ENCODE measurements at regions not wholly inside any gene's neighbourhood (a gene's known extent, or its start where the extent isn't known, plus 50 kb on each side); places are given as distances from the start of the nearest gene placed in this dataset.

DNA sequence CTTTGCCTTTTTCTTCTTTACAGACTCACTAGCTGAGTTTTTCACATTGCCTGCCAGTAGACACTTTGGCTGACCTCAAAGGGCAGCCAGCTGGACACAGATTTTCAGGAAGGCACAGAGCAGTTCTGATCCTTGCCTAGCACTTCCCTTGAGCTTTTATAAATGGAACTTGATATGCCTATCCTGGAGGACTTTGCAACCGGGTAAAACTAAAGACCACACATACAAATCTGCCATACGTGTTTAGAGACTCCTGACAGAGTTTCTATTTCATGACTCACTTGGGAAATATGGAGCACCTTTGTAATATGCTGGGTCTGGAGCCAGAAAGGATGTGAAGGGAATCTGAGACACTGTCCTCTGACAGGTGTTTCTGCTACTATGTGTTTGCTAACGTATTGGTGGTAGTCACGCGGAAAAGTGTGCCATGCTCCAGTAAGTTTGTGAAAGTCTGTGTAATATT lies 56.7 kb upstream of the RASSF6 start:
- no peak overlapping the region for H3K27ac ChIP-seq (replicated peaks in 1 of 4)
- no peak for DNase-seq (ENCODE audit: extremely low spot score)
- H3K36me3 ChIP-seq, result no peaks in the 10 kb centered on the region
- intact Hi-C loops (cut with DNase I), result no loop called here
- no peaks in the 10 kb centered on the region for H3K9me3 ChIP-seq
- TF ChIP-seq EP300 (IDR thresholded peaks at IDR 0.05), result no peak
- TF ChIP-seq, protein P1, sequence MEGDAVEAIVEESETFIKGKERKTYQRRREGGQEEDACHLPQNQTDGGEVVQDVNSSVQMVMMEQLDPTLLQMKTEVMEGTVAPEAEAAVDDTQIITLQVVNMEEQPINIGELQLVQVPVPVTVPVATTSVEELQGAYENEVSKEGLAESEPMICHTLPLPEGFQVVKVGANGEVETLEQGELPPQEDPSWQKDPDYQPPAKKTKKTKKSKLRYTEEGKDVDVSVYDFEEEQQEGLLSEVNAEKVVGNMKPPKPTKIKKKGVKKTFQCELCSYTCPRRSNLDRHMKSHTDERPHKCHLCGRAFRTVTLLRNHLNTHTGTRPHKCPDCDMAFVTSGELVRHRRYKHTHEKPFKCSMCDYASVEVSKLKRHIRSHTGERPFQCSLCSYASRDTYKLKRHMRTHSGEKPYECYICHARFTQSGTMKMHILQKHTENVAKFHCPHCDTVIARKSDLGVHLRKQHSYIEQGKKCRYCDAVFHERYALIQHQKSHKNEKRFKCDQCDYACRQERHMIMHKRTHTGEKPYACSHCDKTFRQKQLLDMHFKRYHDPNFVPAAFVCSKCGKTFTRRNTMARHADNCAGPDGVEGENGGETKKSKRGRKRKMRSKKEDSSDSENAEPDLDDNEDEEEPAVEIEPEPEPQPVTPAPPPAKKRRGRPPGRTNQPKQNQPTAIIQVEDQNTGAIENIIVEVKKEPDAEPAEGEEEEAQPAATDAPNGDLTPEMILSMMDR (IDR thresholded peaks at IDR 0.05), result no peak
- TF ChIP-seq POLR2AphosphoS5 (IDR thresholded peaks at IDR 0.05), result no peak
- TF ChIP-seq POLR2A (IDR thresholded peaks at IDR 0.05; ENCODE audit: low read depth), result no peak
- peaks cover 0 to 10% (median 3%) of the 10 kb centered on the region in 4 donors for H3K4me1 ChIP-seq
- 43% methylated on average over 5 of the region's 5 CpGs for WGBS
- H3K4me3 ChIP-seq, result no peak overlapping the region
- no peaks in the 10 kb centered on the region for H3K27me3 ChIP-seq

DNA sequence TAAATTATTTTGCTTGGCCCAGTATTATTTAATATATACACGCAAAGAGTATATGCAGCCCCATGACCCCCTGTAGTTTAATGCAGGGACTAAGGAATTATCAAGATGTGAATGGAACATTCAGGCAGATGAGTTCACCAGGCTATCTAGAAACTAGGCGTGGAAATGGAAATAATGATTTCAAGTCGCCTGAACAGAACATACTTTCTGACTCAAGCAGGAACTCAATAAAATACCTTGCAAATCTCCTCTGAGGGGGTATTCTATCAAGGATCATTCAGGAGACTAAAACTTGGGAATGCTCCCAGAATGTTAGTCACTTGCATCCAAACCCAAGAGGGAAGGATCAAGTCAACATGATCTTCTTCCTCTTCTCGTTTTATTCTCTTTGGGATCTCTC lies 59.6 kb upstream of the RASSF6 start:
- no peak for DNase-seq (ENCODE audit: extremely low spot score)
- no peak overlapping the region for H3K4me3 ChIP-seq
- WGBS, result 56% methylated on average over 4 of the region's 4 CpGs
- no peak overlapping the region for H3K27ac ChIP-seq (replicated peaks in 1 of 4)
- intact Hi-C loops (cut with DNase I), result no loop called here
- no peak for TF ChIP-seq EP300 (IDR thresholded peaks at IDR 0.05)
- no peak for TF ChIP-seq POLR2A (IDR thresholded peaks at IDR 0.05; ENCODE audit: low read depth)
- no peak for TF ChIP-seq POLR2AphosphoS5 (IDR thresholded peaks at IDR 0.05)
- TF ChIP-seq, protein P1 (IDR thresholded peaks at IDR 0.05), result no peak
- H3K36me3 ChIP-seq, result no peaks in the 10 kb centered on the region
- no peaks in the 10 kb centered on the region for H3K9me3 ChIP-seq
- H3K4me1 ChIP-seq, result peaks cover 0 to 10% (median 3%) of the 10 kb centered on the region in 4 donors
- no peaks in the 10 kb centered on the region for H3K27me3 ChIP-seq

DNA sequence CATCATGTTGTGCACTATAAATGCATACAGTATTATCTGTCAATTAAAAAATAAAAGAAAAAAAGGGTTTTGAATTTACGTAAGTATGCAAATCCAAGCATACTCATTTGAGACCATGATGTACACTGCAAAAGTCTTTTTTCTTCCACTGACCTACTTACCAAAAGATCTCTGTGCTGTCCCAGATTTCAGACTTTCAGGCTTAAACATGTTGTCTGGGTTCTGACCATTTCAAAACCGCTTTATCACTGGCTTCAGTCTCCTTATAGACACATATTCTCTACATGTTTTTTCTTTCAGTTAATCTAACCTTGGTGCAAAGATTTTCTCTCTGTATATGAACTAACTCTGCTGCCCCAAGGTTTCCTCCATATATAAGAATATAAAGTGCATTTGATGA lies 58.6 kb upstream of the CXCL8 start:
- intact Hi-C loops (cut with DNase I), result no loop called here
- no peaks in the 10 kb centered on the region for H3K9me3 ChIP-seq
- H3K4me3 ChIP-seq, result no peak overlapping the region
- TF ChIP-seq EP300 (IDR thresholded peaks at IDR 0.05) (no peak), POLR2AphosphoS5 (IDR thresholded peaks at IDR 0.05) (no peak), POLR2A (IDR thresholded peaks at IDR 0.05; ENCODE audit: low read depth) (no peak)
- TF ChIP-seq, protein P1 (IDR thresholded peaks at IDR 0.05), result no peak
- DNase-seq (ENCODE audit: extremely low spot score), result no peak
- H3K4me1 ChIP-seq, result peaks cover 0 to 4% (median 2%) of the 10 kb centered on the region in 4 donors
- WGBS, result 48% methylated on average over 2 of the region's 2 CpGs
- H3K27me3 ChIP-seq, result no peaks in the 10 kb centered on the region
- no peak overlapping the region for H3K27ac ChIP-seq (replicated peaks in 1 of 4)
- no peaks in the 10 kb centered on the region for H3K36me3 ChIP-seq

DNA sequence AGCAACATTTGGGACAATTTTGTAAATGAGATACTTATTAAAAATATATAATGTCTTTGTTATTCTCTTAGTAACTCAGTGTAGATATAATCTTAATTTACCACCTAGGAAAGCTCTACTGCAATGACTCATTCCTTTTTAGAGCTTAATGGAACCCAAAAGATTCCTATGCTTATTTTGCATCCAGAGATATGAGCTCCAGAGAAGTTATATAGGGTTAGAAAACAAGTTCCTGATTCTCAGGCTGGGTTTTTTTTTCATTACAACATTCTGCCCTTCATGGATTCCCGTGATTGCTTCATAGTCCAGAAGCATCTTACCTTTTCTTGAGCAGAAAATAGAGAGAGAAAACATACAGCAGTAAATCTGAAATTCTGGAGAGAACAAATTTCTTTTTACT lies 57.9 kb upstream of the CXCL8 start:
- Histone ChIP-seq H3K27ac (replicated peaks in 1 of 4) (no peak overlapping the region), H3K9me3 (no peaks in the 10 kb centered on the region), H3K27me3 (no peaks in the 10 kb centered on the region), H3K36me3 (no peaks in the 10 kb centered on the region), H3K4me1 (no peaks in the 10 kb centered on the region), H3K4me3 (no peak overlapping the region)
- TF ChIP-seq POLR2AphosphoS5 (IDR thresholded peaks at IDR 0.05), result no peak
- no peak for TF ChIP-seq POLR2A (IDR thresholded peaks at IDR 0.05; ENCODE audit: low read depth)
- TF ChIP-seq, protein P1 (IDR thresholded peaks at IDR 0.05), result no peak
- no peak for TF ChIP-seq EP300 (IDR thresholded peaks at IDR 0.05)
- 91% methylated on average over 1 of the region's 1 CpG for WGBS
- intact Hi-C loops (cut with DNase I), result no loop called here
- DNase-seq (ENCODE audit: extremely low spot score), result no peak

DNA sequence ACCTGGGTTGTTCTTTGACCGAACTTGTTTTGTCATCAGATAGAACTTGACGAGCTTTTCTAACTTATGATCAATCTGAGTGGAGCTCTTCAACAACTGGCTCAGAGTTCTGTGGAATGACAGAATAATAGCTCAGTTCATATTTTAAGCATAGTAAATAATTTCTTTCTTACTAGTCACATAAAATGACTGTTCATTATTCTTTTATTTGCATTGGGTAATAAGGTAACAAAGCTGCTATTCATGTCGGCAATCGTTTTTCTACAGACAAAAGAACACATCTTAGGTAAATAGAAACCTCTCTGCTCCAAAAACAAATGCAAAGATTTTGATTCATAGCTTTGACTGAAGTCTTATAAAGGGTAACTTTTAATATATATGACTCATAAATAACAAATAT lies 57.3 kb upstream of the CXCL8 start:
- no peak for DNase-seq (ENCODE audit: extremely low spot score)
- no peaks in the 10 kb centered on the region for H3K9me3 ChIP-seq
- intact Hi-C loops (cut with DNase I), result no loop called here

More for the DNA sequence above, 57.3 kb upstream of the CXCL8 start:
- TF ChIP-seq, protein P1 (IDR thresholded peaks at IDR 0.05), result no peak
- TF ChIP-seq POLR2AphosphoS5 (IDR thresholded peaks at IDR 0.05), result no peak
- H3K27me3 ChIP-seq, result no peaks in the 10 kb centered on the region
- no peaks in the 10 kb centered on the region for H3K4me1 ChIP-seq
- 84% methylated on average over 4 of the region's 4 CpGs for WGBS
- H3K4me3 ChIP-seq, result no peak overlapping the region
- no peak overlapping the region for H3K27ac ChIP-seq (replicated peaks in 1 of 4)
- no peaks in the 10 kb centered on the region for H3K36me3 ChIP-seq

Measured in esophagus muscularis mucosa (tissue), 4 donors.